Type B pancreatic cell (in vitro differentiated cells): ENCODE measurements at regions not wholly inside any gene's neighbourhood (a gene's known extent, or its start where the extent isn't known, plus 50 kb on each side); places are given as distances from the start of the nearest gene placed in this dataset.

ENCODE experiments used
- DNase-seq: peaks from one replicate; pipeline ENCODE4 v3.0.0; 2021; ENCODE audit warnings: mixed read lengths; ENCODE audit not compliant: unreplicated experiment; ENCODE audit errors: extremely low spot score
- H3K27ac Mint-ChIP-seq: 2 replicates; pipeline ENCODE4 v1.8.0; 2021; ENCODE audit warnings: mild to moderate bottlenecking, mixed read lengths
- H3K27me3 Mint-ChIP-seq: 2 replicates; pipeline ENCODE4 v1.8.0; 2021; ENCODE audit warnings: mixed read lengths
- H3K36me3 Mint-ChIP-seq: 2 replicates; pipeline ENCODE4 v1.8.0; 2021; ENCODE audit warnings: mixed read lengths
- H3K4me1 Mint-ChIP-seq: one replicate; pipeline ENCODE4 v1.8.0; 2021; ENCODE audit warnings: mixed read lengths; ENCODE audit not compliant: unreplicated experiment
- H3K4me3 Mint-ChIP-seq: 2 replicates; pipeline ENCODE4 v1.8.0; 2021; ENCODE audit warnings: mild to moderate bottlenecking, mixed read lengths
- H3K9me3 Mint-ChIP-seq: 2 replicates; pipeline ENCODE4 v1.8.0; 2021; ENCODE audit warnings: mixed read lengths
- TF ChIP-seq, protein P1 (sequence below): fragments of 200-600 bp; sonication (generic); conservative IDR thresholded peaks from 2 replicates; pipeline ENCODE4 v1.5.0; 2021; ENCODE audit warnings: antibody characterized with exemption, mild to moderate bottlenecking

DNA sequence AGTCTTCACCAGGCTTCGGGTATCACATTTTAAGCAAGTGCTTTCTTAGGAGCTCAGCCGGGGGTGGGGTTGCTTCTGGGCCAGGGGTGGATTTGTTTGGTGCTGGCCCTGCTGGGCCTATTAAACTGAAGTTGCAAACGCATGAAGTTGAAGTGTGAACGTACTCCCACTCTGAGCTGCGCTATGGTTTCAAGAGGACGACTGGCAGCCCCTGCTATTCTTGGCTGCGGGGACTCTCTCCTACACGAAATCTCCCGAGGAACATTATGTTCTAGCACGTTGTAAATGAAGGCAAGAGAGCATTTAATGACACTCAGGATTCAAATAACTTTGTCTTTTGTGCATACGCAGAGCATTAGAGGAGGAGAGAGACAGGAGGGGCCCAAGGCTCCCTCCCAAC lies 401.3 kb upstream of the BOD1L1 start:
- Mint-ChIP-seq H3K27me3 (peaks cover 8% of the 10 kb centered on the region), H3K4me1 (peaks cover 3% of the 10 kb centered on the region), H3K4me3 (no peak overlapping the region), H3K27ac (no peak overlapping the region), H3K36me3 (no peaks in the 10 kb centered on the region), H3K9me3 (no peaks in the 10 kb centered on the region)
- DNase-seq, result no peak
- TF ChIP-seq, protein P1, sequence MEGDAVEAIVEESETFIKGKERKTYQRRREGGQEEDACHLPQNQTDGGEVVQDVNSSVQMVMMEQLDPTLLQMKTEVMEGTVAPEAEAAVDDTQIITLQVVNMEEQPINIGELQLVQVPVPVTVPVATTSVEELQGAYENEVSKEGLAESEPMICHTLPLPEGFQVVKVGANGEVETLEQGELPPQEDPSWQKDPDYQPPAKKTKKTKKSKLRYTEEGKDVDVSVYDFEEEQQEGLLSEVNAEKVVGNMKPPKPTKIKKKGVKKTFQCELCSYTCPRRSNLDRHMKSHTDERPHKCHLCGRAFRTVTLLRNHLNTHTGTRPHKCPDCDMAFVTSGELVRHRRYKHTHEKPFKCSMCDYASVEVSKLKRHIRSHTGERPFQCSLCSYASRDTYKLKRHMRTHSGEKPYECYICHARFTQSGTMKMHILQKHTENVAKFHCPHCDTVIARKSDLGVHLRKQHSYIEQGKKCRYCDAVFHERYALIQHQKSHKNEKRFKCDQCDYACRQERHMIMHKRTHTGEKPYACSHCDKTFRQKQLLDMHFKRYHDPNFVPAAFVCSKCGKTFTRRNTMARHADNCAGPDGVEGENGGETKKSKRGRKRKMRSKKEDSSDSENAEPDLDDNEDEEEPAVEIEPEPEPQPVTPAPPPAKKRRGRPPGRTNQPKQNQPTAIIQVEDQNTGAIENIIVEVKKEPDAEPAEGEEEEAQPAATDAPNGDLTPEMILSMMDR, result no peak

DNA sequence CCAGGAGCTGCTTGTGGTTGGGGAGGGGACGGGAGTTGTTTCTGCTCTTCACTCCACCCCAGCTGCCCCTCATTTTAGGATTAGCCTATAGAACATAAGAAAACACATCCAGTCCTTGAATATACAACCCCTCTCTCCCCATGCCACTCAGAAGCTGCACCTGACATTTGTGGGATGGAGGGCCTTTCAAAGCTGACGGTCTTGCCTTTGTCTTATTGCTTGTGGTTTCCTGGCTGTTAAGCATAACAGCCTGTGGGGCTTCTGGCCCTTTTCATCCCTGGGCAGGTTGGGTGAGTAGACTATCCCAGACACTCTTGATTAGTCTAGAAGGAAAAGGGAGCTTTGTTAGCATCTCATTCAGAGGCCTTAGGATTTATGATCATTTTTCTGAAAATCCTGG lies 407.6 kb upstream of the BOD1L1 start:
- no peaks in the 10 kb centered on the region for H3K36me3 Mint-ChIP-seq
- TF ChIP-seq, protein P1, result no peak
- no peaks in the 10 kb centered on the region for H3K9me3 Mint-ChIP-seq
- no peak overlapping the region for H3K27ac Mint-ChIP-seq
- no peaks in the 10 kb centered on the region for H3K4me1 Mint-ChIP-seq
- no peak for DNase-seq
- no peaks in the 10 kb centered on the region for H3K27me3 Mint-ChIP-seq
- no peak overlapping the region for H3K4me3 Mint-ChIP-seq

DNA sequence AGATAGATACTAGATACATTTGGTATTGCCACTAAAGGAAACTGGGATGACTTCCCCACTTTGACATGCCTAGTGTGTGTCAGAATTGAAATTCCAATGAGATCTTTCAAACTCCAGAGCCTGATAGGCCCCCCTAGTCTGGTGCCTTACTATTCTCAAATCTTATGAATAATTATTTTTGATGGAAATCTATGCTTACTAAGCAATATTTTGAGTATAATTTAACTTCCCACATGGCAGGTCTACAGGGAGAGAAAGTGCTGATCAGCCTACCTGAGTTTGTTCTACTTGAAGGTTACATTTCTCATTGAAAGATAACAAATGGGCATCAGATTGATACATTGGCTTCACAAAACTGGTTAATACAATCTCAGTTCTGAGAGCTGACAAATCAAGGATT lies 415.7 kb upstream of the BOD1L1 start:
- Mint-ChIP-seq H3K4me3 (no peak overlapping the region), H3K9me3 (no peaks in the 10 kb centered on the region), H3K36me3 (no peaks in the 10 kb centered on the region), H3K27me3 (peaks cover 3% of the 10 kb centered on the region), H3K27ac (no peak overlapping the region), H3K4me1 (no peaks in the 10 kb centered on the region)
- DNase-seq, result no peak
- TF ChIP-seq, protein P1, result no peak

DNA sequence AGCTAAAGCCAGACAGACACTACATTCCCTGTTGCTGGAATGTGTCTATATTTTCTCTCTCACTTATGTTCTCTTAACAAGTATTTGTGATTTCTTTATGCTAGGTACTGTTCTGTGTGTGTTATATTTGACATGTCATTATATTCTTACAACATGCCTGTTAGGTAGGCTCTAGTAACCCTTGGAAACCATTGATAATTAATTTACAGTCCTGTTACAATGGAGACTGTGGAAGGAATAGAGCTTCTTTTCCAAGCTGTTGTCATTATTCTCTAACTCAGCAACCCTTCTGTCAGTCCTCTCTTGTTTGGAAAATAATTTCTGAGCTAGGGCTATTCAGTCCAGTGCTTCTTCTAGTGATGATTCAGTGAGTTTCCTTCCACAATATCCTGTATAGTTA lies 419.1 kb upstream of the BOD1L1 start:
- H3K36me3 Mint-ChIP-seq, result no peaks in the 10 kb centered on the region
- TF ChIP-seq, protein P1, result no peak
- no peak for DNase-seq
- no peak overlapping the region for H3K4me3 Mint-ChIP-seq
- H3K27ac Mint-ChIP-seq, result no peak overlapping the region
- H3K4me1 Mint-ChIP-seq, result no peaks in the 10 kb centered on the region
- peaks cover 3% of the 10 kb centered on the region for H3K27me3 Mint-ChIP-seq
- H3K9me3 Mint-ChIP-seq, result no peaks in the 10 kb centered on the region

DNA sequence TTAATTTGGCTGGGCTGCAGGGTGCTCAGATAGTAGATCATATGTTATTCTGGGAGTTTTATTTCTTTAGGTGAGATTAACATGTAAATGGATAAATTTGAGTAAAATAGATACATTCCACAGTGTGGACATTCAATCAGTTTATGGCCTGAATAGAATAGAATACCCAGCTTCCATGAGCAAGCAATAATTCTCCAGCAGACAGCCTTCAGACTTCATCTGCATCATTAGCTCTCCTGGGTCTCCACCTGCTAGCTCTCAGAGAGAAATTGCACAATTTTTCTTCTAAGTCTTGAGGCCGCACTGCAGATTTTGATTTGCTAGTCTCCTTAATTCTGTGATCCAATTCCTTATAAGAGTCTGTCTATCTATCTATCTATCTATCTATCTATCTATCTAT lies 420.3 kb upstream of the BOD1L1 start:
- no peak overlapping the region for H3K27ac Mint-ChIP-seq
- no peaks in the 10 kb centered on the region for H3K4me1 Mint-ChIP-seq
- no peak overlapping the region for H3K4me3 Mint-ChIP-seq
- H3K9me3 Mint-ChIP-seq, result no peaks in the 10 kb centered on the region
- no peaks in the 10 kb centered on the region for H3K36me3 Mint-ChIP-seq
- TF ChIP-seq, protein P1, result no peak
- no peak for DNase-seq
- H3K27me3 Mint-ChIP-seq, result peaks cover 3% of the 10 kb centered on the region

DNA sequence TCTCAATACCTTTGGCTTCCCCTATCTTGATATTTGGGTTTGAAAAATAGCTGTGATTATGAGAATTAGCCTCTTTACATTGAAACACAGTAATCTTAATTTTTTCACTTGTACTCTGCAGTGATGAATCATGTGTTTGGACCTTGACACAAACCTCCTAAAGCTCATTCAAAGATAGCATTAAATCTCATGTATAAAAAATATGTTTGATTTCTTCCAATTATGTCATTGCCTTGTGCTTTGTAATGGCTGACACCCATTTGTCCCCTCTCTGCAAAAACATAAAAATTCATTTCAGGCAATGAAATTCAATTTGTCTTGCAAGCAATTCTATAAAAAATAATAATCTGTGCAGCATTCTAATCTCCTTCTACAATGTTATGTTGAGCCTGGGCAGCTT lies 422.4 kb upstream of the BOD1L1 start:
- Mint-ChIP-seq H3K27me3 (no peaks in the 10 kb centered on the region), H3K27ac (no peak overlapping the region), H3K4me1 (no peaks in the 10 kb centered on the region), H3K9me3 (no peaks in the 10 kb centered on the region), H3K4me3 (no peak overlapping the region), H3K36me3 (no peaks in the 10 kb centered on the region)
- no peak for DNase-seq
- TF ChIP-seq, protein P1, result no peak
